GM12878 (cell line): ENCODE measurements at regions not wholly inside any gene's neighbourhood (a gene's known extent, or its start where the extent isn't known, plus 50 kb on each side); places are given as distances from the start of the nearest gene placed in this dataset.

Experiments
- ATAC-seq: fragments of 200-7000 bp; cut with Tn5 transposase; 3 replicates; pipeline ENCODE4 v1.9.1; 2020; ENCODE audit warnings: mild to moderate bottlenecking, moderate library complexity
- BruUV-seq: library from RNA; stranded (reverse); fragments of 400-500 nt; replicated peaks from 2 replicates; lab custom pipeline; 2021; lab: Mats Ljungman, UMichigan
- CTCF ChIA-PET: fragments of 300-600 bp; sonication (Branson Sonifier 250); formaldehyde crosslinking; extraction: SDS; loops from one replicate; lab custom pipeline; 2021; ENCODE audit warnings: inconsistent platforms; lab: Yijun Ruan, JAX
- POLR2A ChIA-PET: fragments of 350-600 bp; formaldehyde crosslinking; extraction: SDS; loops from one replicate; lab custom pipeline; 2021; ENCODE audit warnings: inconsistent platforms; lab: Charles Lee
- RAD21 ChIA-PET: fragments of 300-600 bp; sonication (Branson Sonifier 250); formaldehyde crosslinking; loops from one replicate; lab custom pipeline; 2023; ENCODE audit warnings: antibody characterized with exemption; ENCODE audit not compliant: unreplicated experiment; lab: Charles Lee
- SMC1A ChIA-PET: fragments of 300-600 bp; sonication (Branson Sonifier 250); formaldehyde crosslinking; loops from one replicate; lab custom pipeline; 2023; ENCODE audit not compliant: unreplicated experiment, uncharacterized antibody; lab: Charles Lee
- DNase-seq: peaks from one replicate; pipeline ENCODE4 v3.0.0-alpha.2; 2011; ENCODE audit warnings: low read depth, low spot score
- FAIRE-seq: peaks from 3 replicates; lab custom pipeline; 2011; peaks lifted over from hg19 to GRCh38; lab: Jason Lieb, UNC
- H2AFZ ChIP-seq: 2 replicates; pipeline ENCODE4 v1.6.0; 2011; ENCODE audit warnings: low read depth, low read length, control low read depth; ENCODE audit not compliant: control insufficient read depth
- H3K27ac ChIP-seq: 2 replicates; pipeline ENCODE4 v1.5.1; 2011; ENCODE audit warnings: control low read depth; ENCODE audit not compliant: control insufficient read depth, insufficient read depth
- H3K27me3 ChIP-seq, 2 experiments: replicated peaks in 1 of 2; 2 replicates each; pipeline versions ENCODE4 v1.6.0 to v1.6.1; 2011; ENCODE audit warnings: low read length in 1 of 2; ENCODE audit not compliant: control insufficient read depth in 2 of 2, insufficient read depth in 2 of 2
- H3K36me3 ChIP-seq, 2 experiments: 2 replicates each; pipeline ENCODE4 v1.5.1; 2011; ENCODE audit warnings: low read length in 1 of 2; ENCODE audit not compliant: control insufficient read depth in 2 of 2, insufficient read depth in 2 of 2
- H3K4me1 ChIP-seq: 2 replicates; pipeline ENCODE4 v1.6.1; 2011; ENCODE audit warnings: mild to moderate bottlenecking, low read length, moderate library complexity, mixed read lengths; ENCODE audit not compliant: control insufficient read depth, insufficient read depth
- H3K4me2 ChIP-seq: 2 replicates; pipeline ENCODE4 v1.6.0; 2011; ENCODE audit warnings: control low read depth; ENCODE audit not compliant: control insufficient read depth, insufficient read depth
- H3K4me3 ChIP-seq: fragments of 200-600 bp; sonication (generic); 2 replicates; pipeline ENCODE4 v1.5.1; 2016
- H3K79me2 ChIP-seq: 2 replicates; pipeline ENCODE4 v1.6.0; 2011; ENCODE audit warnings: low read length; ENCODE audit not compliant: control insufficient read depth, insufficient read depth
- H3K9ac ChIP-seq: 2 replicates; pipeline ENCODE4 v1.8.0; 2011; ENCODE audit warnings: low read length, control low read depth, mixed read lengths; ENCODE audit not compliant: control insufficient read depth, insufficient read depth
- H3K9me3 ChIP-seq: replicated peaks from 3 replicates; pipeline ENCODE4 v1.5.1; 2011; ENCODE audit warnings: mild to moderate bottlenecking, low read length; ENCODE audit not compliant: control insufficient read depth, insufficient read depth
- H4K20me1 ChIP-seq: 2 replicates; pipeline ENCODE4 v1.6.0; 2011; ENCODE audit not compliant: control insufficient read depth, insufficient read depth
- BRCA1 ChIP-seq: IDR thresholded peaks from 2 replicates; pipeline ENCODE4 v1.6.1; 2011; ENCODE audit warnings: low read depth, low read length, improper control_type of control experiment
- HDAC6 ChIP-seq: fragments of 200-600 bp; sonication (generic); IDR thresholded peaks from one replicate; pipeline ENCODE4 v1.8.0; 2017; ENCODE audit warnings: antibody characterized with exemption; ENCODE audit not compliant: unreplicated experiment
- KDM1A ChIP-seq: fragments of 200-600 bp; sonication (generic); IDR thresholded peaks from 2 replicates; pipeline ENCODE4 v1.6.1; 2016; ENCODE audit warnings: borderline replicate concordance
- STAT1 ChIP-seq: fragments of 450-650 bp; conservative IDR thresholded peaks from 2 replicates; pipeline ENCODE4 v1.6.1; 2014; ENCODE audit warnings: antibody characterized with exemption, mild to moderate bottlenecking
- ZNF274 ChIP-seq: IDR thresholded peaks from one replicate; pipeline ENCODE4 v1.8.0; 2011; ENCODE audit not compliant: insufficient read length, insufficient read depth
- WGBS: methylation state at CpG from one replicate; pipeline ENCODE4 v1.1.6; 2016; ENCODE audit warnings: low lambda C conversion rate; ENCODE audit not compliant: insufficient replicate concordance, insufficient coverage; ENCODE audit errors: missing lambda C conversion rate; 5-methylcytosine and 5-hydroxymethylcytosine counted together
- in situ Hi-C: fragments of 300-500 bp; cut with MboI; formaldehyde crosslinking; loops from 9 replicates; pipeline ENCODE4 v1.14.3; 2018; ENCODE audit warnings: mixed read lengths
- intact Hi-C: fragments of 100-400 bp; cut with micrococcal nuclease; formaldehyde crosslinking; loops from one replicate; pipeline ENCODE4 v1.14.2; 2022; ENCODE audit not compliant: unreplicated experiment
- TF ChIP-seq, protein P1 (sequence below), 3 experiments: IDR thresholded peaks in 2 of 3; conservative IDR thresholded peaks in 1 of 3; 2 replicates each; pipeline ENCODE4 v1.5.1; 2011; ENCODE audit warnings: low read depth in 3 of 3, low read length in 3 of 3, mild to moderate bottlenecking in 3 of 3, control low read depth in 2 of 3, moderate library complexity in 2 of 3, inconsistent platforms in 1 of 3, mixed read lengths in 1 of 3; ENCODE audit not compliant: control insufficient read depth in 2 of 3, insufficient read depth in 1 of 3; ENCODE audit errors: extremely low read depth in 1 of 3
- TF ChIP-seq, protein P2 (sequence below): IDR thresholded peaks from 2 replicates; pipeline ENCODE4 v1.6.1; 2011; ENCODE audit warnings: low read depth, mild to moderate bottlenecking, low read length, moderate library complexity, borderline replicate concordance; ENCODE audit errors: extremely low read depth
- TF ChIP-seq, protein P3 (sequence below): IDR thresholded peaks from 2 replicates; pipeline ENCODE4 v1.6.1; 2012; ENCODE audit warnings: improper control_type of control experiment, low read depth, low read length; ENCODE audit not compliant: insufficient replicate concordance
- TF ChIP-seq, protein P4 (sequence below): fragments of 450-650 bp; conservative IDR thresholded peaks from 2 replicates; pipeline ENCODE4 v1.6.1; 2017; ENCODE audit warnings: mild to moderate bottlenecking, moderate library complexity

DNA sequence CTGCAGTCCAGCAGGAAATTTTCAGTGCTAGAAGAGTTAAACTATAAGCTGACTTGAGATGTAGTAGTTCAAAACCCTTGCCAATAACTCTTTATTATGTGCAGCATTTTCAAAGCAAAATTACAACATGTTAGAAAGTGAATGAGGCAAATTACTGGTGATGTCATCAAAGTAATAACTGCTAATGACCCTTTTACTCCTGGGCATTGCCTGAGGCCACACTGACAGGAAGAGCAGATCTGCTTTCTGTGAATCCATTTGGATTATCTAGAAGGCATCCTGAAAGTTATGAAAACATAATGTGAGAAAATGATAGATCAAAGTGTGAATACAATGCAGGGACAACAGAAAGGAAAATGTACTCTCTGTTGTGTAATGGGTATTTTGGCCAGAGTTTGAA, 139.6 kb upstream of the TRIB2 start (continued):
- TF ChIP-seq, protein P1, sequence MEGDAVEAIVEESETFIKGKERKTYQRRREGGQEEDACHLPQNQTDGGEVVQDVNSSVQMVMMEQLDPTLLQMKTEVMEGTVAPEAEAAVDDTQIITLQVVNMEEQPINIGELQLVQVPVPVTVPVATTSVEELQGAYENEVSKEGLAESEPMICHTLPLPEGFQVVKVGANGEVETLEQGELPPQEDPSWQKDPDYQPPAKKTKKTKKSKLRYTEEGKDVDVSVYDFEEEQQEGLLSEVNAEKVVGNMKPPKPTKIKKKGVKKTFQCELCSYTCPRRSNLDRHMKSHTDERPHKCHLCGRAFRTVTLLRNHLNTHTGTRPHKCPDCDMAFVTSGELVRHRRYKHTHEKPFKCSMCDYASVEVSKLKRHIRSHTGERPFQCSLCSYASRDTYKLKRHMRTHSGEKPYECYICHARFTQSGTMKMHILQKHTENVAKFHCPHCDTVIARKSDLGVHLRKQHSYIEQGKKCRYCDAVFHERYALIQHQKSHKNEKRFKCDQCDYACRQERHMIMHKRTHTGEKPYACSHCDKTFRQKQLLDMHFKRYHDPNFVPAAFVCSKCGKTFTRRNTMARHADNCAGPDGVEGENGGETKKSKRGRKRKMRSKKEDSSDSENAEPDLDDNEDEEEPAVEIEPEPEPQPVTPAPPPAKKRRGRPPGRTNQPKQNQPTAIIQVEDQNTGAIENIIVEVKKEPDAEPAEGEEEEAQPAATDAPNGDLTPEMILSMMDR (IDR thresholded peaks at IDR 0.05 in 2 of 3, conservative IDR thresholded peaks at IDR 0.05 in 1 of 3; ENCODE audit: control insufficient read depth in 2 of 3, extremely low read depth in 1 of 3, insufficient read depth in 1 of 3, low read depth in 3 of 3, low read length in 3 of 3): no peak
- TF ChIP-seq STAT1: no peak

DNA sequence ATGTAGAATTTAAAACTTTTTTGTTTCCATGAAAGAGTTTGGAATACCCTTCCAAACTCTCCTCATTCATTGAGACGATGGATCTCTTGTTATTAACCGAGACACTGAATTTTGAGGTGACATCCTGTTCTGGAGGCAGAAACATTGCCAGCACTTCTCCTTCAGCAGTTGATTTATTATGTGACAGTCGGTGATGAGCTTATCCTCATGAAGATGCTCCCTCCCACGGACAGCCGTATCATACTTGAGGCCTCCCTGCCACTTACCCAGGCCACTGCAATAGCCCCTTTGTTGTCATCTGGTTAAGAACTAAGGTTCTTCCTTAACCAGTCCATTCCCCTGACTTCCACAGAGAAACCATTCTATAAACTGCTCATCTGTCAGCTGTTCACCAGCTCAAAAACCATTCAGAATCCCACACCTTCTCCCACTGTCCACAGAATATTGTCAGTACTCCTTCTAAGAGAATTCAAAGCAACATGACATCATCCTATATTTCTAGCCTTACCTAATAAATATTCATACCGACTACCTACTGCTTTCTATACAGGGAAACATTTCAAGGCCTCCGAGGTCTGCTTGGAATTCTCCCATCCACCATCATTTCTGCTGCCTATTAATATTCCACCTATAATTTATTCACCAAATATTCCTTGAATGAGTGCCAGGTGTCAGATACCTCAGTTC, 139.0 kb upstream of the TRIB2 start:
- no peaks in the 10 kb centered on the region for H3K9me3 ChIP-seq
- POLR2A ChIA-PET: no interaction called here
- no peaks in the 10 kb centered on the region for H3K27me3 ChIP-seq
- ATAC-seq (no peak), DNase-seq (no peak), FAIRE-seq (no peak)
- H4K20me1 ChIP-seq: no peaks in the 10 kb centered on the region
- H3K4me3 ChIP-seq: no peak overlapping the region
- no peaks in the 10 kb centered on the region for H3K4me1 ChIP-seq
- H3K79me2 ChIP-seq: no peaks in the 10 kb centered on the region
- no TSS peak for BruUV-seq
- CTCF ChIA-PET: no interaction called here
- no peak overlapping the region for H3K4me2 ChIP-seq
- RAD21 ChIA-PET: no interaction called here
- TF ChIP-seq KDM1A (no peak), HDAC6 (no peak), BRCA1 (no peak), ZNF274 (no peak)
- TF ChIP-seq, protein P2, sequence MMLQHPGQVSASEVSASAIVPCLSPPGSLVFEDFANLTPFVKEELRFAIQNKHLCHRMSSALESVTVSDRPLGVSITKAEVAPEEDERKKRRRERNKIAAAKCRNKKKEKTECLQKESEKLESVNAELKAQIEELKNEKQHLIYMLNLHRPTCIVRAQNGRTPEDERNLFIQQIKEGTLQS: no peak
- TF ChIP-seq, protein P3, sequence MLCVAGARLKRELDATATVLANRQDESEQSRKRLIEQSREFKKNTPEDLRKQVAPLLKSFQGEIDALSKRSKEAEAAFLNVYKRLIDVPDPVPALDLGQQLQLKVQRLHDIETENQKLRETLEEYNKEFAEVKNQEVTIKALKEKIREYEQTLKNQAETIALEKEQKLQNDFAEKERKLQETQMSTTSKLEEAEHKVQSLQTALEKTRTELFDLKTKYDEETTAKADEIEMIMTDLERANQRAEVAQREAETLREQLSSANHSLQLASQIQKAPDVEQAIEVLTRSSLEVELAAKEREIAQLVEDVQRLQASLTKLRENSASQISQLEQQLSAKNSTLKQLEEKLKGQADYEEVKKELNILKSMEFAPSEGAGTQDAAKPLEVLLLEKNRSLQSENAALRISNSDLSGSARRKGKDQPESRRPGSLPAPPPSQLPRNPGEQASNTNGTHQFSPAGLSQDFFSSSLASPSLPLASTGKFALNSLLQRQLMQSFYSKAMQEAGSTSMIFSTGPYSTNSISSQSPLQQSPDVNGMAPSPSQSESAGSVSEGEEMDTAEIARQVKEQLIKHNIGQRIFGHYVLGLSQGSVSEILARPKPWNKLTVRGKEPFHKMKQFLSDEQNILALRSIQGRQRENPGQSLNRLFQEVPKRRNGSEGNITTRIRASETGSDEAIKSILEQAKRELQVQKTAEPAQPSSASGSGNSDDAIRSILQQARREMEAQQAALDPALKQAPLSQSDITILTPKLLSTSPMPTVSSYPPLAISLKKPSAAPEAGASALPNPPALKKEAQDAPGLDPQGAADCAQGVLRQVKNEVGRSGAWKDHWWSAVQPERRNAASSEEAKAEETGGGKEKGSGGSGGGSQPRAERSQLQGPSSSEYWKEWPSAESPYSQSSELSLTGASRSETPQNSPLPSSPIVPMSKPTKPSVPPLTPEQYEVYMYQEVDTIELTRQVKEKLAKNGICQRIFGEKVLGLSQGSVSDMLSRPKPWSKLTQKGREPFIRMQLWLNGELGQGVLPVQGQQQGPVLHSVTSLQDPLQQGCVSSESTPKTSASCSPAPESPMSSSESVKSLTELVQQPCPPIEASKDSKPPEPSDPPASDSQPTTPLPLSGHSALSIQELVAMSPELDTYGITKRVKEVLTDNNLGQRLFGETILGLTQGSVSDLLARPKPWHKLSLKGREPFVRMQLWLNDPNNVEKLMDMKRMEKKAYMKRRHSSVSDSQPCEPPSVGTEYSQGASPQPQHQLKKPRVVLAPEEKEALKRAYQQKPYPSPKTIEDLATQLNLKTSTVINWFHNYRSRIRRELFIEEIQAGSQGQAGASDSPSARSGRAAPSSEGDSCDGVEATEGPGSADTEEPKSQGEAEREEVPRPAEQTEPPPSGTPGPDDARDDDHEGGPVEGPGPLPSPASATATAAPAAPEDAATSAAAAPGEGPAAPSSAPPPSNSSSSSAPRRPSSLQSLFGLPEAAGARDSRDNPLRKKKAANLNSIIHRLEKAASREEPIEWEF: no peak
- TF ChIP-seq, protein P4, sequence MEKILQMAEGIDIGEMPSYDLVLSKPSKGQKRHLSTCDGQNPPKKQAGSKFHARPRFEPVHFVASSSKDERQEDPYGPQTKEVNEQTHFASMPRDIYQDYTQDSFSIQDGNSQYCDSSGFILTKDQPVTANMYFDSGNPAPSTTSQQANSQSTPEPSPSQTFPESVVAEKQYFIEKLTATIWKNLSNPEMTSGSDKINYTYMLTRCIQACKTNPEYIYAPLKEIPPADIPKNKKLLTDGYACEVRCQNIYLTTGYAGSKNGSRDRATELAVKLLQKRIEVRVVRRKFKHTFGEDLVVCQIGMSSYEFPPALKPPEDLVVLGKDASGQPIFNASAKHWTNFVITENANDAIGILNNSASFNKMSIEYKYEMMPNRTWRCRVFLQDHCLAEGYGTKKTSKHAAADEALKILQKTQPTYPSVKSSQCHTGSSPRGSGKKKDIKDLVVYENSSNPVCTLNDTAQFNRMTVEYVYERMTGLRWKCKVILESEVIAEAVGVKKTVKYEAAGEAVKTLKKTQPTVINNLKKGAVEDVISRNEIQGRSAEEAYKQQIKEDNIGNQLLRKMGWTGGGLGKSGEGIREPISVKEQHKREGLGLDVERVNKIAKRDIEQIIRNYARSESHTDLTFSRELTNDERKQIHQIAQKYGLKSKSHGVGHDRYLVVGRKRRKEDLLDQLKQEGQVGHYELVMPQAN: no peak
- SMC1A ChIA-PET: interaction anchor here (0.5 to 1.4 kb wide), 4 partner anchors 18 to 326 kb away, joined by 3 read pairs; no protein-coding TSS in a partner anchor
- H3K27ac ChIP-seq: no peak overlapping the region
- no peak overlapping the region for H3K9ac ChIP-seq
- H3K36me3 ChIP-seq: no peaks in the 10 kb centered on the region
- no peak overlapping the region for H2AFZ ChIP-seq
- in situ Hi-C loops: no loop called here
- intact Hi-C loops: no loop called here
- 82% methylated on average over 7 of the region's 7 CpGs for WGBS
